Endothelial cell of umbilical vein (primary cell): ENCODE measurements at regions not wholly inside any gene's neighbourhood (a gene's known extent, or its start where the extent isn't known, plus 50 kb on each side); places are given as distances from the start of the nearest gene placed in this dataset.

Source experiments
- BruUV-seq: library from RNA; stranded (reverse); fragments of 400-500 nt; replicated peaks from 2 replicates; lab custom pipeline; 2021; lab: Mats Ljungman, UMichigan
- CTCF ChIA-PET: fragments of 300-600, 350-600 bp; sonication (Branson Sonifier 250); formaldehyde crosslinking; loops from one replicate; lab custom pipeline; 2021; ENCODE audit warnings: antibody characterized with exemption, inconsistent platforms; lab: Charles Lee
- POLR2A ChIA-PET: fragments of 300-600, 350-600 bp; sonication (Branson Sonifier 250); formaldehyde crosslinking; loops from one replicate; lab custom pipeline; 2021; ENCODE audit warnings: antibody characterized with exemption, inconsistent platforms; lab: Charles Lee
- DNase-seq: peaks from one replicate; pipeline ENCODE4 v3.0.0-alpha.2; 2011; ENCODE audit warnings: low read depth, low spot score
- FAIRE-seq: peaks from 2 replicates; lab custom pipeline; 2011; peaks lifted over from hg19 to GRCh38; lab: Jason Lieb, UNC
- H2AFZ ChIP-seq: 2 replicates; pipeline ENCODE4 v1.6.0; 2012; ENCODE audit warnings: low read depth, low read length, control low read depth, inconsistent platforms
- H3K27ac ChIP-seq: 2 replicates; pipeline ENCODE4 v1.5.1; 2011; ENCODE audit warnings: low read depth, mild to moderate bottlenecking, control low read depth, low read length, moderate library complexity; ENCODE audit not compliant: insufficient read depth
- H3K27me3 ChIP-seq, 2 experiments: 2 replicates each; pipeline versions ENCODE4 v1.6.0 to v1.6.1; 2011; ENCODE audit warnings: low read length in 2 of 2, mixed read lengths in 1 of 2; ENCODE audit not compliant: control insufficient read depth in 2 of 2, insufficient read depth in 2 of 2
- H3K36me3 ChIP-seq, 2 experiments: 2 replicates in 1 of 2; 3 replicates in 1 of 2; pipeline ENCODE4 v1.5.1; 2011; ENCODE audit warnings: low read length in 2 of 2, mild to moderate bottlenecking in 1 of 2, moderate library complexity in 1 of 2; ENCODE audit not compliant: control insufficient read depth in 2 of 2, insufficient read depth in 2 of 2; ENCODE audit errors: extremely low read depth in 1 of 2
- H3K4me1 ChIP-seq: 3 replicates; pipeline ENCODE4 v1.5.1; 2011; ENCODE audit warnings: mild to moderate bottlenecking, low read length; ENCODE audit not compliant: control insufficient read depth, insufficient read depth; ENCODE audit errors: extremely low read depth
- H3K4me2 ChIP-seq: 2 replicates; pipeline ENCODE4 v1.6.1; 2011; ENCODE audit warnings: low read length, control low read depth, mixed read lengths; ENCODE audit not compliant: insufficient read depth
- H3K4me3 ChIP-seq, 3 experiments: fragments of 200-600 bp in 1 of 3; sonication (generic), shearing (Covaris generic) in 1 of 3; replicated peaks in 1 of 3; 2 replicates each; pipeline ENCODE4 v1.5.1; 2011 to 2016; ENCODE audit warnings: control low read depth in 3 of 3, low read length in 3 of 3, mild to moderate bottlenecking in 2 of 3, inconsistent platforms in 1 of 3, low read depth in 1 of 3, moderate library complexity in 1 of 3; ENCODE audit not compliant: insufficient read depth in 1 of 3
- H3K79me2 ChIP-seq: 2 replicates; pipeline ENCODE4 v1.6.0; 2012; ENCODE audit warnings: low read length, inconsistent platforms; ENCODE audit not compliant: control insufficient read depth, insufficient read depth
- H3K9ac ChIP-seq: replicated peaks from 2 replicates; pipeline ENCODE3; 2011; ENCODE audit warnings: low read length, control low read depth; ENCODE audit not compliant: insufficient read depth; ENCODE audit errors: extremely low read depth
- H3K9me1 ChIP-seq: replicated peaks from 3 replicates; pipeline ENCODE4 v1.6.0; 2011; ENCODE audit warnings: mild to moderate bottlenecking, low read length; ENCODE audit not compliant: control insufficient read depth, insufficient read depth; ENCODE audit errors: extremely low read depth
- H3K9me3 ChIP-seq: replicated peaks from 2 replicates; pipeline ENCODE4 v1.5.1; 2012; ENCODE audit warnings: low read length, inconsistent platforms; ENCODE audit not compliant: control insufficient read depth, insufficient read depth
- H4K20me1 ChIP-seq: replicated peaks from 2 replicates; pipeline ENCODE3; 2011; ENCODE audit warnings: mild to moderate bottlenecking, low read length; ENCODE audit not compliant: control insufficient read depth, insufficient read depth; ENCODE audit errors: extremely low read depth
- EZH2 ChIP-seq: IDR thresholded peaks from 2 replicates; pipeline ENCODE4 v1.6.1; 2012; ENCODE audit warnings: borderline replicate concordance, low read depth, mild to moderate bottlenecking, moderate library complexity, low read length, inconsistent platforms; ENCODE audit not compliant: severe bottlenecking
- FOS ChIP-seq: IDR thresholded peaks from 2 replicates; pipeline ENCODE4 v1.6.1; 2011; ENCODE audit warnings: mild to moderate bottlenecking, low read length, moderate library complexity, borderline replicate concordance; ENCODE audit not compliant: insufficient read depth
- GATA2 ChIP-seq: IDR thresholded peaks from 2 replicates; pipeline ENCODE4 v1.7.0; 2011; ENCODE audit warnings: low read depth, mild to moderate bottlenecking, moderate library complexity, mixed read lengths, low read length; ENCODE audit not compliant: insufficient read length, insufficient read depth
- MYC ChIP-seq: IDR thresholded peaks from one replicate; pipeline ENCODE4 v1.6.1; 2011; ENCODE audit warnings: mild to moderate bottlenecking, low read depth, low read length
- POLR2A ChIP-seq: IDR thresholded peaks from 2 replicates; pipeline ENCODE4 v1.6.1; 2012; ENCODE audit warnings: low read depth, mild to moderate bottlenecking, control low read depth, low read length
- POLR2AphosphoS5 ChIP-seq: IDR thresholded peaks from 2 replicates; pipeline ENCODE4 v1.6.1; 2012; ENCODE audit warnings: low read depth, mild to moderate bottlenecking, control low read depth, low read length, moderate library complexity; ENCODE audit not compliant: insufficient read depth
- dilution Hi-C: fragments of 300-500 bp; cut with MboI; formaldehyde crosslinking; loops from one replicate; pipeline ENCODE4 v1.15.0; 2019; ENCODE audit warnings: low sequenced_read_pairs; ENCODE audit not compliant: extremely low pct_ligation_motif_present
- intact Hi-C: fragments of 100-400 bp; cut with micrococcal nuclease; formaldehyde crosslinking; loops from one replicate; pipeline ENCODE4 v1.10.0; 2022
- TF ChIP-seq, protein P1 (sequence below), 2 donors: IDR thresholded peaks; 1 replicate in 1 of 2; 2 replicates in 1 of 2; pipeline ENCODE4 v1.5.1; 2011; ENCODE audit warnings: low read length in 2 of 2, mild to moderate bottlenecking in 2 of 2, moderate library complexity in 2 of 2, control low read depth in 1 of 2, inconsistent platforms in 1 of 2, low read depth in 1 of 2; ENCODE audit not compliant: insufficient read depth in 1 of 2; ENCODE audit errors: extremely low read depth in 1 of 2
- TF ChIP-seq, protein P2 (sequence below): IDR thresholded peaks from 2 replicates; pipeline ENCODE4 v1.6.1; 2011; ENCODE audit not compliant: insufficient read depth, insufficient read length

DNA sequence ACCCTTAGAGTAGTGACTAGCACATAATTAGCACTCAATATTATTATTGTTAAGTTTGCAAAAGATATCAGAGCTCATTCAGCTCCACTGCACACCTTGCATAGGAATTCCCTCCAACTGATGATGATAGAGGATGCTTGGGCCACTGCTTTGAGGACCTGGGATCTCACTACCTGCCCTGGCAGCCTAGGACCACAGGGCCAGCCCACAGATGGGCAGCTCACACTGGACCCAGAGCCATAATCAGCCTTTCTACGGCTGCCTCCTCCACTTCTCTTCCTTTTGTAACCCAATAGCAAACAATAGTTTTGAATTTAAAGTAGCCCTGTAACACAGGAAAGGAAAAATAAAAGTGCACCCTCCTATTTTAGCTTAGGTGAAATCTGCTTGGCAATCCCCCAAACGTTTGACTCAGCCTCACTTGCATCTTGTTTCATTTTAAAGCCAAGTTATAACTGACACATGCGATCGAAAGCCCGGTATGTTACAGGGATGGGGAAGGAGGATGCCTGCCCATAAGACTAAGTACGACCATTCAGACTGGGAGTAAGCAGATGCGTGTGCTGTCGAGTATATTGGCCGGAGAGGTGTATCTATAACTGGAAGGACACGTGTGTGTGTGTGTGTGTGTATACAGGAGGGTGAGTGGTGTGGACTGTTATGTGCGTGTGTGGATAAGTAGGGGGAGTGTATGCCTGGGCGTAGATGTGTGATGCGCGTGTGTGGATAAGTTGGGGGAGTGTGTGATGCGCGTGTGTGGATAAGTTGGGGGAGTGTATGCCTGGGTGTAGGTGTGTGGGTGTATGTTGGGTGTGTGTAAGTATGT is 65.9 kb downstream of the CPN2 start:
- no TSS peak for BruUV-seq
- TF ChIP-seq EZH2 (no peak), MYC (no peak), POLR2AphosphoS5 (no peak), FOS (no peak), GATA2 (no peak), POLR2A (no peak)
- TF ChIP-seq, protein P1, sequence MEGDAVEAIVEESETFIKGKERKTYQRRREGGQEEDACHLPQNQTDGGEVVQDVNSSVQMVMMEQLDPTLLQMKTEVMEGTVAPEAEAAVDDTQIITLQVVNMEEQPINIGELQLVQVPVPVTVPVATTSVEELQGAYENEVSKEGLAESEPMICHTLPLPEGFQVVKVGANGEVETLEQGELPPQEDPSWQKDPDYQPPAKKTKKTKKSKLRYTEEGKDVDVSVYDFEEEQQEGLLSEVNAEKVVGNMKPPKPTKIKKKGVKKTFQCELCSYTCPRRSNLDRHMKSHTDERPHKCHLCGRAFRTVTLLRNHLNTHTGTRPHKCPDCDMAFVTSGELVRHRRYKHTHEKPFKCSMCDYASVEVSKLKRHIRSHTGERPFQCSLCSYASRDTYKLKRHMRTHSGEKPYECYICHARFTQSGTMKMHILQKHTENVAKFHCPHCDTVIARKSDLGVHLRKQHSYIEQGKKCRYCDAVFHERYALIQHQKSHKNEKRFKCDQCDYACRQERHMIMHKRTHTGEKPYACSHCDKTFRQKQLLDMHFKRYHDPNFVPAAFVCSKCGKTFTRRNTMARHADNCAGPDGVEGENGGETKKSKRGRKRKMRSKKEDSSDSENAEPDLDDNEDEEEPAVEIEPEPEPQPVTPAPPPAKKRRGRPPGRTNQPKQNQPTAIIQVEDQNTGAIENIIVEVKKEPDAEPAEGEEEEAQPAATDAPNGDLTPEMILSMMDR (IDR thresholded peaks at IDR 0.05; ENCODE audit: extremely low read depth in 1 of 2, insufficient read depth in 1 of 2, low read depth in 1 of 2, low read length in 2 of 2), result no peak
- TF ChIP-seq, protein P2, sequence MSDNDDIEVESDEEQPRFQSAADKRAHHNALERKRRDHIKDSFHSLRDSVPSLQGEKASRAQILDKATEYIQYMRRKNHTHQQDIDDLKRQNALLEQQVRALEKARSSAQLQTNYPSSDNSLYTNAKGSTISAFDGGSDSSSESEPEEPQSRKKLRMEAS, result no peak
- no peak overlapping the region for H2AFZ ChIP-seq
- dilution Hi-C loops, result no loop called here
- no peaks in the 10 kb centered on the region for H4K20me1 ChIP-seq
- intact Hi-C loops, result no loop called here
- no peak overlapping the region for H3K9ac ChIP-seq
- no peaks in the 10 kb centered on the region for H3K9me3 ChIP-seq
- no peak overlapping the region for H3K27ac ChIP-seq
- CTCF ChIA-PET, result interaction anchor here (1.1 to 3.8 kb wide), 2 partner anchors 11 to 505 kb away, joined by 3 to 19 read pairs; no protein-coding TSS in a partner anchor
- H3K36me3 ChIP-seq, result no peaks in the 10 kb centered on the region
- no peak for DNase-seq
- H3K27me3 ChIP-seq, result peaks cover 0 to 2% of the 10 kb centered on the region in 2 experiments
- H3K79me2 ChIP-seq, result no peaks in the 10 kb centered on the region
- H3K4me2 ChIP-seq, result no peak overlapping the region
- H3K9me1 ChIP-seq, result no peaks in the 10 kb centered on the region
- no peak for FAIRE-seq
- POLR2A ChIA-PET, result no interaction called here
- no peak overlapping the region for H3K4me3 ChIP-seq
- no peaks in the 10 kb centered on the region for H3K4me1 ChIP-seq
